ENCODE measurements at regions not wholly inside any gene's neighbourhood (a gene's known extent, or its start where the extent isn't known, plus 50 kb on each side); places are given as distances from the start of the nearest gene placed in this dataset.
A peak's percentile ranks its signal among the peaks of the same experiment; 100 is the strongest.

DNA sequence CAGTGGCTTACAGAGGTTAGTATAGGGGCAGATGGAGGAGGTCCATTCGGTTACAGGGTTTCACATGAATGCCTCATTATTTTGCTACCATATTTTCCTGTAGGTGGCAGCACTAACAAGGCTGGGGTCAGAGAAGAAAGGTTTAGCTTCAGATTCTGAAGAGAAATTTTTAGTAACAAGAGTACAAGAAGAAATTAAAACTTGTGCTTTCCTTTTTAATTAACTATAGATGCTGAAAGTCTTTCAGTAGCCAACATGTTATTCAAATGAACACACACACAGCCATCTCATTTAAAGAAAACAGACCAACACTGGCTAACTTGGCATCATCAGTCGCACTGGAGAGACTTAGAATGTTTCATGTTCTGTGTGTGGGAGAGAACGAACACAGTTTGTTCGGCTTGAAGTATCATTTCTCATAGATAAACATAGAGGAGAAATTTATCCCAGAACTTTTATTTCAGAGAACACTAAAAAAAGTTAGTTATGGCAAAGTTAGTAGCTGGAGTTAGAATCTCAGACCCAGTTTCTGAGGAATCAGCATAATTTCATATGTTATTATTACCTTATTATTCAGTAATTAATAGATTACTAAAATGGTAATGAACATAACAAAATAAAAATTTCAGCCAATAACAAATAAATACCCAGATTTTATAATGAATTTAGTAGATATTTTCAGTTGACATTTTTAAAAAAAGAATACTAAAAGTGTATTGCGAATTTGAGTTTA is 314.0 kb upstream of the RSPO3 start:
- TF ChIP-seq POLR2A (IDR thresholded peaks at IDR 0.05), result no peak
- TF ChIP-seq, protein P1, sequence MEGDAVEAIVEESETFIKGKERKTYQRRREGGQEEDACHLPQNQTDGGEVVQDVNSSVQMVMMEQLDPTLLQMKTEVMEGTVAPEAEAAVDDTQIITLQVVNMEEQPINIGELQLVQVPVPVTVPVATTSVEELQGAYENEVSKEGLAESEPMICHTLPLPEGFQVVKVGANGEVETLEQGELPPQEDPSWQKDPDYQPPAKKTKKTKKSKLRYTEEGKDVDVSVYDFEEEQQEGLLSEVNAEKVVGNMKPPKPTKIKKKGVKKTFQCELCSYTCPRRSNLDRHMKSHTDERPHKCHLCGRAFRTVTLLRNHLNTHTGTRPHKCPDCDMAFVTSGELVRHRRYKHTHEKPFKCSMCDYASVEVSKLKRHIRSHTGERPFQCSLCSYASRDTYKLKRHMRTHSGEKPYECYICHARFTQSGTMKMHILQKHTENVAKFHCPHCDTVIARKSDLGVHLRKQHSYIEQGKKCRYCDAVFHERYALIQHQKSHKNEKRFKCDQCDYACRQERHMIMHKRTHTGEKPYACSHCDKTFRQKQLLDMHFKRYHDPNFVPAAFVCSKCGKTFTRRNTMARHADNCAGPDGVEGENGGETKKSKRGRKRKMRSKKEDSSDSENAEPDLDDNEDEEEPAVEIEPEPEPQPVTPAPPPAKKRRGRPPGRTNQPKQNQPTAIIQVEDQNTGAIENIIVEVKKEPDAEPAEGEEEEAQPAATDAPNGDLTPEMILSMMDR (IDR thresholded peaks at IDR 0.05), result peak; percentile 33 to 64 (median 51)
- no peaks in the 10 kb centered on the region for H3K36me3 ChIP-seq (replicated peaks in 1 of 2; ENCODE audit: insufficient read depth in 1 of 2, low read depth in 2 of 2)
- no peaks in the 10 kb centered on the region for H3K4me1 ChIP-seq
- H3K4me3 ChIP-seq, result no peak overlapping the region
- 40 to 42% methylated on average over 5 of the region's 5 CpGs for WGBS, 2 donors
- peaks cover 0 to 5% of the 10 kb centered on the region in 2 donors for H3K27me3 ChIP-seq
- H3K27ac ChIP-seq, result no peak overlapping the region
- ATAC-seq (peak; percentile 42), DNase-seq (peak; percentile 11 to 23 (median 13))
- H3K9me3 ChIP-seq, result no peaks in the 10 kb centered on the region
- intact Hi-C loops (cut with DNase I), result no loop called here

DNA sequence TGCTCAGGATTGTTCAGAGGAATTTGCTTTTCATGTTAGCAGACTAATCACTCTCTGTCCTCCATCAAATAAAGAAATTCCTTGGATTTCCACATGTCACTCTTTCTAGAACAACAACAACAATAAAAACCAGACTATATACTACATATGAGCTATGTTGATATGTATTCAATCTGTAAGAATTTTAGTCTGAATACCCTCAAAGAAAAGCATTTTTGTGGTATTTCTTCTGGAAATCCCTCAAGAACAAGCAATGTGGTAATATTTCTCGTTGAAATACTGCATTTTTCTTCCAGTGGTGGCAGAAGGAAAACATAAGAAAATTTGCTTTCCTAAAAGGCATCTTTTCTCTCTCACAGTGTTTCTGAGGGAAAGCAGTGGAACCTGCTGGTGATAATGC is 312.6 kb upstream of the RSPO3 start:
- ATAC-seq (no peak), DNase-seq (no peak)
- Histone ChIP-seq H3K27me3 (peaks cover 0 to 11% of the 10 kb centered on the region in 2 donors), H3K36me3 (replicated peaks in 1 of 2; ENCODE audit: insufficient read depth in 1 of 2, low read depth in 2 of 2) (no peaks in the 10 kb centered on the region), H3K4me3 (no peak overlapping the region), H3K9me3 (no peaks in the 10 kb centered on the region), H3K27ac (no peak overlapping the region), H3K4me1 (no peaks in the 10 kb centered on the region)
- 18 to 28% methylated on average over 1 of the region's 1 CpG for WGBS, 2 donors
- intact Hi-C loops (cut with DNase I), result no loop called here
- TF ChIP-seq POLR2A (IDR thresholded peaks at IDR 0.05), result no peak
- TF ChIP-seq, protein P1 (IDR thresholded peaks at IDR 0.05), result no peak

DNA sequence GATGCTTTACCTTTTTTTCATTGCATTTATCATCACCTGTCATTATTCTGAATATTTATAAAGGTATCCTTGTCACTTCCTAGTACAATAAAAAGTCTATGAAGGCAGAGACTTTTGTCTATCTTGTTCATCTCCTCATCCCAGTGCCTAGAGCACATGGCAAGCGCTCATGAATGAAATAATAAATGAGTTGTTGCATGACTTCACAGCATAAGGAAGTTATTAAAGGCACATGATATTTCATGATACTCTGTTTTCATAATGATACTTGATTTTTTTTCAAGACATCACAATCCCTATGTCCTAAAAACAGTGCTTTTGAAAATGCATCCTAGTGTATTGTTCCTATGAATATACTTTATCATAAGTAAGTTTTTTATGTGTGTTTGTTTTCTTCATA is 310.6 kb upstream of the RSPO3 start:
- no peak overlapping the region for H3K4me3 ChIP-seq
- no peak for ATAC-seq
- intact Hi-C loops (cut with DNase I), result no loop called here
- no peak overlapping the region for H3K27ac ChIP-seq
- 74 to 82% methylated on average over 1 of the region's 1 CpG for WGBS, 2 donors
- H3K9me3 ChIP-seq, result no peaks in the 10 kb centered on the region
- DNase-seq, result no peak
- H3K4me1 ChIP-seq, result no peaks in the 10 kb centered on the region
- no peak for TF ChIP-seq POLR2A (IDR thresholded peaks at IDR 0.05)
- TF ChIP-seq, protein P1 (IDR thresholded peaks at IDR 0.05), result no peak
- peaks cover 0 to 11% of the 10 kb centered on the region in 2 donors for H3K27me3 ChIP-seq
- no peaks in the 10 kb centered on the region for H3K36me3 ChIP-seq (replicated peaks in 1 of 2; ENCODE audit: insufficient read depth in 1 of 2, low read depth in 2 of 2)

DNA sequence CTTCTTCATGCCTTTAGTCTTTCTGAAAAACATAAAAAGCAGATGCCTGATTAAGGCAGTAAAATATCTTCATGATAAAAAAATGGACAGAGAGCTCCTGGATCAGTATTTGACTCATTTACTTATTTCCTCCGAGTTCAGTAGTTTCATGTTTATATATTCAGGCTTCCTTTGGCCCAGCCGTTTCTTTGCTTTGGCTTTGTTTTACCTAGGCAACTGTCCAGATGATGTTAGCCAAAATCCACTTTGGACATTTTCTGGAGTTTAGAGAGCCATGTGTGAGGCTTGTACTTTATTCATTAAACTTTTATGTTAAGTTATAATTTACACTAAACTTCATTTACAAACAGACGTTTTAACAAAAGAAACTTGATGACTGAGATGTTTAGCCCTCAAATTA is 307.1 kb upstream of the RSPO3 start:
- peaks cover 0 to 11% of the 10 kb centered on the region in 2 donors for H3K27me3 ChIP-seq

More for the DNA sequence above, 307.1 kb upstream of the RSPO3 start:
- H3K36me3 ChIP-seq (replicated peaks in 1 of 2; ENCODE audit: insufficient read depth in 1 of 2, low read depth in 2 of 2), result no peaks in the 10 kb centered on the region
- no peak overlapping the region for H3K4me3 ChIP-seq
- no peak for TF ChIP-seq POLR2A (IDR thresholded peaks at IDR 0.05)
- TF ChIP-seq, protein P1 (IDR thresholded peaks at IDR 0.05), result no peak
- intact Hi-C loops (cut with DNase I), result no loop called here
- ATAC-seq (no peak), DNase-seq (no peak)
- H3K4me1 ChIP-seq, result no peaks in the 10 kb centered on the region
- 14 to 22% methylated on average over 3 of the region's 3 CpGs for WGBS, 2 donors
- H3K9me3 ChIP-seq, result no peaks in the 10 kb centered on the region
- H3K27ac ChIP-seq, result no peak overlapping the region

Data from body of pancreas (tissue), 4 donors.